ENCODE measurements at regions not wholly inside any gene's neighbourhood (a gene's known extent, or its start where the extent isn't known, plus 50 kb on each side); places are given as distances from the start of the nearest gene placed in this dataset.
"Not testable (repeated sequence)": the region's sequence is repeated elsewhere in the genome, so short reads cannot be mapped to it uniquely, and the experiment has no call there.

- no peak for DNase-seq
Observed at GRCh38 chr10:22158426-22158825, 59.4 kb downstream of the EBLN1 start.

- no peak for DNase-seq
Observed at GRCh38 chr10:22156750-22157149, 61.1 kb downstream of the EBLN1 start.

- no peak for DNase-seq
Observed at GRCh38 chr10:22152403-22152802, 65.4 kb downstream of the EBLN1 start.

GRCh38 chr10:22150842-22151241, 67.0 kb downstream of the EBLN1 start:
- no peak for DNase-seq

GRCh38 chr10:22148961-22149360, 68.9 kb downstream of the EBLN1 start:
- DNase-seq, result no peak

GRCh38 chr10:22145873-22146272, 71.9 kb downstream of the EBLN1 start:
- DNase-seq, result not testable (repeated sequence)

- no peak for DNase-seq
Observed at GRCh38 chr10:22137542-22137941, 80.3 kb downstream of the EBLN1 start.

- DNase-seq, result no peak
Observed at GRCh38 chr10:22135591-22135990, 82.2 kb downstream of the EBLN1 start.

- no peak for DNase-seq
Observed at GRCh38 chr10:22133749-22134624, 83.8 kb downstream of the EBLN1 start.

GRCh38 chr10:22130824-22131223, 87.0 kb downstream of the EBLN1 start:
- DNase-seq, result not testable (repeated sequence)

GRCh38 chr10:22129612-22130011, 88.2 kb downstream of the EBLN1 start:
- DNase-seq, result not testable (repeated sequence)

GRCh38 chr10:22121181-22121580, 96.6 kb downstream of the EBLN1 start:
- DNase-seq, result not testable (repeated sequence)

GRCh38 chr10:22120072-22120471, 97.7 kb downstream of the EBLN1 start:
- DNase-seq, result not testable (repeated sequence)

GRCh38 chr10:22119575-22119974, 98.2 kb downstream of the EBLN1 start:
- not testable (repeated sequence) for DNase-seq

- DNase-seq, result no peak
Observed at GRCh38 chr10:22111705-22112104, 106.1 kb downstream of the EBLN1 start.

GRCh38 chr10:22111260-22111659, 106.6 kb downstream of the EBLN1 start:
- no peak for DNase-seq

GRCh38 chr10:22110761-22111160, 107.1 kb downstream of the EBLN1 start:
- DNase-seq, result no peak

- DNase-seq, result no peak
Observed at GRCh38 chr10:22105270-22105669, 101.7 kb upstream of the DNAJC1 start.

GRCh38 chr10:22103701-22104470, 100.4 kb upstream of the DNAJC1 start:
- no peak for DNase-seq

GRCh38 chr10:22097696-22098095, 94.2 kb upstream of the DNAJC1 start:
- DNase-seq, result no peak

- not testable (repeated sequence) for DNase-seq
Observed at GRCh38 chr10:22091260-22091659, 87.7 kb upstream of the DNAJC1 start.

GRCh38 chr10:22087402-22087738, 83.8 kb upstream of the DNAJC1 start:
- no peak for DNase-seq

GRCh38 chr10:22086730-22087401, 83.3 kb upstream of the DNAJC1 start:
- peak; percentile 49 to 74 for DNase-seq

- DNase-seq, result not testable (repeated sequence)
Observed at GRCh38 chr10:22079921-22080320, 76.4 kb upstream of the DNAJC1 start.
